T-helper 17 cell (primary cell): ENCODE measurements at regions not wholly inside any gene's neighbourhood (a gene's known extent, or its start where the extent isn't known, plus 50 kb on each side); places are given as distances from the start of the nearest gene placed in this dataset.
A peak's percentile ranks its signal among the peaks of the same experiment; 100 is the strongest.

Source experiments
- ATAC-seq: fragments of 150-1000 bp; cut with Tn5 transposase; 2 replicates; pipeline ENCODE4 v1.10.0; 2021; ENCODE audit warnings: mild to moderate bottlenecking, moderate library complexity
- DNase-seq, 3 donors: peaks; one replicate each; pipeline versions ENCODE4 v3.0.0 to v3.0.0-alpha.2; 2020 to 2021
- H3K9me3 ChIP-seq: one replicate; pipeline ENCODE4 v1.7.0; 2013; ENCODE audit warnings: low read length, mild to moderate bottlenecking; ENCODE audit not compliant: control insufficient read depth, poor library complexity, severe bottlenecking
- H3K27ac Mint-ChIP-seq: one replicate; pipeline ENCODE4 v1.8.0; 2022; ENCODE audit warnings: mild to moderate bottlenecking, moderate library complexity, mixed read lengths
- H3K27me3 Mint-ChIP-seq: one replicate; pipeline ENCODE4 v1.8.0; 2022; ENCODE audit warnings: mixed read lengths
- H3K36me3 Mint-ChIP-seq: one replicate; pipeline ENCODE4 v1.8.0; 2022; ENCODE audit warnings: low read depth, mixed read lengths
- H3K4me1 Mint-ChIP-seq: one replicate; pipeline ENCODE4 v1.8.0; 2022; ENCODE audit warnings: mild to moderate bottlenecking, mixed read lengths
- H3K4me3 Mint-ChIP-seq: one replicate; pipeline ENCODE4 v1.8.0; 2022; ENCODE audit warnings: mild to moderate bottlenecking, moderate library complexity, mixed read lengths

- Mint-ChIP-seq H3K27ac (no peak overlapping the region), H3K4me3 (no peak overlapping the region), H3K27me3 (peaks cover 14% of the 10 kb centered on the region), H3K36me3 (no peaks in the 10 kb centered on the region), H3K4me1 (no peaks in the 10 kb centered on the region)
- no peak for ATAC-seq
- no peak for DNase-seq
- H3K9me3 ChIP-seq = no peaks in the 10 kb centered on the region
Observed at GRCh38 chr9:87140142-87140541, 192.8 kb upstream of the GAS1 start.

- no peaks in the 10 kb centered on the region for H3K4me1 Mint-ChIP-seq
- H3K27me3 Mint-ChIP-seq = peaks cover 14% of the 10 kb centered on the region
- H3K27ac Mint-ChIP-seq = no peak overlapping the region
- ATAC-seq (no peak), DNase-seq (no peak)
- H3K9me3 ChIP-seq = no peaks in the 10 kb centered on the region
- no peaks in the 10 kb centered on the region for H3K36me3 Mint-ChIP-seq
- no peak overlapping the region for H3K4me3 Mint-ChIP-seq
Observed at GRCh38 chr9:87140605-87141109, 193.4 kb upstream of the GAS1 start.

- DNase-seq (no peak), ATAC-seq (no peak)
- no peaks in the 10 kb centered on the region for H3K9me3 ChIP-seq
- Mint-ChIP-seq H3K36me3 (no peaks in the 10 kb centered on the region), H3K4me1 (no peaks in the 10 kb centered on the region), H3K4me3 (no peak overlapping the region), H3K27me3 (peaks cover 14% of the 10 kb centered on the region), H3K27ac (no peak overlapping the region)
Observed at GRCh38 chr9:87141124-87141523, 193.8 kb upstream of the GAS1 start.

- Mint-ChIP-seq H3K36me3 (no peaks in the 10 kb centered on the region), H3K4me3 (no peak overlapping the region), H3K27me3 (peaks cover 39% of the 10 kb centered on the region), H3K4me1 (no peaks in the 10 kb centered on the region), H3K27ac (no peak overlapping the region)
- DNase-seq (no peak), ATAC-seq (no peak)
- no peaks in the 10 kb centered on the region for H3K9me3 ChIP-seq
Observed at GRCh38 chr9:87146933-87147332, 199.6 kb upstream of the GAS1 start.

- H3K4me3 Mint-ChIP-seq = peak overlapping the region; percentile 28
- H3K36me3 Mint-ChIP-seq = no peaks in the 10 kb centered on the region
- ATAC-seq = no peak
- no peaks in the 10 kb centered on the region for H3K4me1 Mint-ChIP-seq
- H3K9me3 ChIP-seq = no peaks in the 10 kb centered on the region
- no peak for DNase-seq
- H3K27me3 Mint-ChIP-seq = peaks cover 42% of the 10 kb centered on the region
- H3K27ac Mint-ChIP-seq = no peak overlapping the region
Observed at GRCh38 chr9:87147839-87148238, 200.5 kb upstream of the GAS1 start.

GRCh38 chr9:87148331-87149104, 201.2 kb upstream of the GAS1 start:
- H3K27me3 Mint-ChIP-seq = peaks cover 45% of the 10 kb centered on the region
- H3K27ac Mint-ChIP-seq = no peak overlapping the region
- no peaks in the 10 kb centered on the region for H3K36me3 Mint-ChIP-seq
- H3K4me3 Mint-ChIP-seq = peak overlapping the region; percentile 28
- DNase-seq (no peak), ATAC-seq (no peak)
- H3K9me3 ChIP-seq = no peaks in the 10 kb centered on the region
- no peaks in the 10 kb centered on the region for H3K4me1 Mint-ChIP-seq

- H3K4me3 Mint-ChIP-seq = no peak overlapping the region
- no peaks in the 10 kb centered on the region for H3K9me3 ChIP-seq
- DNase-seq (no peak), ATAC-seq (no peak)
- H3K27ac Mint-ChIP-seq = no peak overlapping the region
- no peaks in the 10 kb centered on the region for H3K36me3 Mint-ChIP-seq
- H3K4me1 Mint-ChIP-seq = no peaks in the 10 kb centered on the region
- peaks cover 49% of the 10 kb centered on the region for H3K27me3 Mint-ChIP-seq
Observed at GRCh38 chr9:87149799-87150198, 202.5 kb upstream of the GAS1 start.

GRCh38 chr9:87152256-87152655, 204.9 kb upstream of the GAS1 start:
- no peaks in the 10 kb centered on the region for H3K9me3 ChIP-seq
- no peak overlapping the region for H3K27ac Mint-ChIP-seq
- H3K27me3 Mint-ChIP-seq = peaks cover 43% of the 10 kb centered on the region
- H3K4me3 Mint-ChIP-seq = no peak overlapping the region
- no peak for ATAC-seq
- DNase-seq = no peak
- H3K36me3 Mint-ChIP-seq = no peaks in the 10 kb centered on the region
- H3K4me1 Mint-ChIP-seq = no peaks in the 10 kb centered on the region

- Mint-ChIP-seq H3K27ac (no peak overlapping the region), H3K27me3 (peaks cover 24% of the 10 kb centered on the region), H3K36me3 (no peaks in the 10 kb centered on the region), H3K4me3 (no peak overlapping the region), H3K4me1 (no peaks in the 10 kb centered on the region)
- H3K9me3 ChIP-seq = no peaks in the 10 kb centered on the region
- DNase-seq (no peak), ATAC-seq (no peak)
Observed at GRCh38 chr9:87156247-87156646, 208.9 kb upstream of the GAS1 start.

GRCh38 chr9:87157366-87158031, 210.2 kb upstream of the GAS1 start:
- no peaks in the 10 kb centered on the region for H3K9me3 ChIP-seq
- H3K27me3 Mint-ChIP-seq = peaks cover 22% of the 10 kb centered on the region
- H3K4me1 Mint-ChIP-seq = no peaks in the 10 kb centered on the region
- ATAC-seq (no peak), DNase-seq (no peak)
- H3K27ac Mint-ChIP-seq = no peak overlapping the region
- no peaks in the 10 kb centered on the region for H3K36me3 Mint-ChIP-seq
- no peak overlapping the region for H3K4me3 Mint-ChIP-seq

GRCh38 chr9:87158765-87159164, 211.5 kb upstream of the GAS1 start:
- Mint-ChIP-seq H3K4me3 (no peak overlapping the region), H3K36me3 (no peaks in the 10 kb centered on the region), H3K27me3 (peaks cover 16% of the 10 kb centered on the region), H3K4me1 (no peaks in the 10 kb centered on the region), H3K27ac (no peak overlapping the region)
- no peaks in the 10 kb centered on the region for H3K9me3 ChIP-seq
- no peak for ATAC-seq
- no peak for DNase-seq

- H3K4me3 Mint-ChIP-seq = no peak overlapping the region
- no peaks in the 10 kb centered on the region for H3K4me1 Mint-ChIP-seq
- no peaks in the 10 kb centered on the region for H3K36me3 Mint-ChIP-seq
- no peaks in the 10 kb centered on the region for H3K9me3 ChIP-seq
- peaks cover 12% of the 10 kb centered on the region for H3K27me3 Mint-ChIP-seq
- no peak for DNase-seq
- no peak overlapping the region for H3K27ac Mint-ChIP-seq
- ATAC-seq = no peak
Observed at GRCh38 chr9:87160148-87161102, 213.1 kb upstream of the GAS1 start.

GRCh38 chr9:87167161-87167560, 219.9 kb upstream of the GAS1 start:
- Mint-ChIP-seq H3K27me3 (peaks cover 4% of the 10 kb centered on the region), H3K27ac (no peak overlapping the region), H3K36me3 (no peaks in the 10 kb centered on the region), H3K4me3 (no peak overlapping the region), H3K4me1 (no peaks in the 10 kb centered on the region)
- ATAC-seq (no peak), DNase-seq (no peak)
- no peaks in the 10 kb centered on the region for H3K9me3 ChIP-seq
